DND-41 (cell line): ENCODE measurements at regions not wholly inside any gene's neighbourhood (a gene's known extent, or its start where the extent isn't known, plus 50 kb on each side); places are given as distances from the start of the nearest gene placed in this dataset.

Source experiments
- ATAC-seq: fragments of 200-7000 bp; cut with Tn5 transposase; 3 replicates; pipeline ENCODE4 v1.9.1; 2021; ENCODE audit warnings: low read depth; ENCODE audit not compliant: insufficient read depth
- DNase-seq: peaks from one replicate; pipeline ENCODE4 v3.0.0-alpha.2; 2020
- H2AFZ ChIP-seq: 2 replicates; pipeline ENCODE4 v1.6.0; 2012; ENCODE audit warnings: low read depth, low read length
- H3K27ac ChIP-seq: 2 replicates; pipeline ENCODE4 v1.5.1; 2012; ENCODE audit warnings: low read length, inconsistent platforms
- H3K27me3 ChIP-seq: fragments of 200-600 bp; sonication (generic); 2 replicates; pipeline ENCODE4 v1.6.0; 2012; ENCODE audit warnings: low read length, mild to moderate bottlenecking, inconsistent platforms; ENCODE audit not compliant: insufficient read depth, poor library complexity
- H3K36me3 ChIP-seq: 2 replicates; pipeline ENCODE4 v1.5.1; 2012; ENCODE audit warnings: low read length, inconsistent platforms; ENCODE audit not compliant: insufficient read depth
- H3K4me1 ChIP-seq: 2 replicates; pipeline ENCODE4 v1.5.1; 2012; ENCODE audit warnings: mild to moderate bottlenecking, low read length; ENCODE audit not compliant: insufficient read depth
- H3K4me2 ChIP-seq: 2 replicates; pipeline ENCODE4 v1.6.0; 2012; ENCODE audit warnings: mild to moderate bottlenecking, moderate library complexity, low read length, inconsistent platforms; ENCODE audit not compliant: insufficient read depth
- H3K4me3 ChIP-seq, 2 experiments: fragments of 200-600 bp in 1 of 2; shearing (Covaris generic) in 1 of 2; 2 replicates each; pipeline ENCODE4 v1.5.1; 2012 to 2016; ENCODE audit warnings: inconsistent platforms in 2 of 2, low read length in 2 of 2, mild to moderate bottlenecking in 2 of 2, low read depth in 1 of 2, moderate library complexity in 1 of 2
- H3K79me2 ChIP-seq: 2 replicates; pipeline ENCODE4 v1.6.0; 2012; ENCODE audit warnings: low read length, inconsistent platforms; ENCODE audit not compliant: insufficient read depth
- H3K9ac ChIP-seq: 2 replicates; pipeline ENCODE4 v1.6.0; 2012; ENCODE audit warnings: low read depth, mild to moderate bottlenecking, inconsistent platforms, low read length, moderate library complexity
- H3K9me3 ChIP-seq: 2 replicates; pipeline ENCODE4 v1.5.1; 2012; ENCODE audit warnings: low read length, moderate library complexity, mild to moderate bottlenecking, inconsistent platforms; ENCODE audit not compliant: insufficient read depth, severe bottlenecking
- H4K20me1 ChIP-seq: 2 replicates; pipeline ENCODE4 v1.6.0; 2012; ENCODE audit warnings: low read length; ENCODE audit not compliant: insufficient read depth
- CTCF ChIP-seq: IDR thresholded peaks from 2 replicates; pipeline ENCODE4 v1.5.1; 2012; ENCODE audit warnings: borderline replicate concordance, low read length, moderate library complexity, mild to moderate bottlenecking; ENCODE audit not compliant: poor library complexity, severe bottlenecking; ENCODE audit errors: extremely low read depth
- EZH2 ChIP-seq: IDR thresholded peaks from 3 replicates; pipeline ENCODE4 v1.6.1; 2012; ENCODE audit warnings: borderline replicate concordance, low read depth, mild to moderate bottlenecking, moderate library complexity, low read length, inconsistent platforms; ENCODE audit not compliant: severe bottlenecking

GRCh38 chr16:65548470-65548869, 426.6 kb upstream of the CDH11 start:
- Histone ChIP-seq H3K36me3 (no peaks in the 10 kb centered on the region), H2AFZ (no peak overlapping the region), H3K27ac (no peak overlapping the region), H3K9ac (no peak overlapping the region), H3K4me2 (no peak overlapping the region), H3K9me3 (no peaks in the 10 kb centered on the region), H4K20me1 (no peaks in the 10 kb centered on the region), H3K27me3 (no peaks in the 10 kb centered on the region), H3K4me1 (no peaks in the 10 kb centered on the region), H3K4me3 (no peak overlapping the region), H3K79me2 (no peaks in the 10 kb centered on the region)
- DNase-seq (no peak), ATAC-seq (no peak)
- TF ChIP-seq EZH2 (no peak), CTCF (no peak)

GRCh38 chr16:65547772-65548446, 426.0 kb upstream of the CDH11 start:
- ATAC-seq = no peak
- Histone ChIP-seq H3K36me3 (no peaks in the 10 kb centered on the region), H3K4me2 (no peak overlapping the region), H3K27ac (no peak overlapping the region), H3K4me1 (no peaks in the 10 kb centered on the region), H4K20me1 (no peaks in the 10 kb centered on the region), H2AFZ (no peak overlapping the region), H3K4me3 (no peak overlapping the region), H3K27me3 (no peaks in the 10 kb centered on the region), H3K9ac (no peak overlapping the region), H3K9me3 (no peaks in the 10 kb centered on the region), H3K79me2 (no peaks in the 10 kb centered on the region)
- TF ChIP-seq EZH2 (no peak), CTCF (no peak)
- no peak for DNase-seq

- Histone ChIP-seq H3K4me1 (no peaks in the 10 kb centered on the region), H3K4me3 (no peak overlapping the region), H3K27me3 (no peaks in the 10 kb centered on the region), H3K36me3 (no peaks in the 10 kb centered on the region), H2AFZ (no peak overlapping the region), H3K27ac (no peak overlapping the region), H4K20me1 (no peaks in the 10 kb centered on the region), H3K9me3 (no peaks in the 10 kb centered on the region), H3K79me2 (no peaks in the 10 kb centered on the region), H3K9ac (no peak overlapping the region), H3K4me2 (no peak overlapping the region)
- DNase-seq = no peak
- no peak for ATAC-seq
- no peak for TF ChIP-seq CTCF
- TF ChIP-seq EZH2 = no peak
Measured at GRCh38 chr16:65546353-65546791, 424.5 kb upstream of the CDH11 start.
